GM18861 (cell line): ENCODE measurements at regions not wholly inside any gene's neighbourhood (a gene's known extent, or its start where the extent isn't known, plus 50 kb on each side); places are given as distances from the start of the nearest gene placed in this dataset.

Source experiments
- ATAC-seq: cut with Tn5 transposase; IDR thresholded peaks from one replicate; pipeline ENCODE4 v1.9.1; 2021; ENCODE audit not compliant: unreplicated experiment

GRCh38 chr12:24071842-24072241 is 122.4 kb upstream of the SOX5 start:
- ATAC-seq = no peak

- ATAC-seq = no peak
These were observed 120.3 kb upstream of the SOX5 start for GRCh38 chr12:24069532-24070395.

GRCh38 chr12:24066865-24067264 is 117.4 kb upstream of the SOX5 start:
- no peak for ATAC-seq

DNA sequence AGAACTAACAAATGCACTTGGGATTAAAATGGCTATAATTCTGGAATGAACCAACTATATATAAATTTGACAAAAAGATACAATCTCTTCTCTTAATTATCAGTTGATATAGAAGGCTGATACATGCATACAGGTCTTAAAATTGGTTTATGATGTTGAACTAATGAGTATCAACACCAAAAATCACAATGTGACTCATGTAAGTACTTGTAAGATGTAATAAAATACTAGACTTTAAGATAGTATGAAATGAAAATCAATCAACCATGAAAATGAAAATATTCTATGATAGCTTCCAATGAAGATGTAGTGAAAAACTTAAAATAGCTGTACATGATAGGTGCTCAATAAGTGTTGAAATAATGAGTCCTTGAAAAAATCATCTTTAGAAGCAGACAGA is 116.6 kb upstream of the SOX5 start:
- ATAC-seq = no peak

DNA sequence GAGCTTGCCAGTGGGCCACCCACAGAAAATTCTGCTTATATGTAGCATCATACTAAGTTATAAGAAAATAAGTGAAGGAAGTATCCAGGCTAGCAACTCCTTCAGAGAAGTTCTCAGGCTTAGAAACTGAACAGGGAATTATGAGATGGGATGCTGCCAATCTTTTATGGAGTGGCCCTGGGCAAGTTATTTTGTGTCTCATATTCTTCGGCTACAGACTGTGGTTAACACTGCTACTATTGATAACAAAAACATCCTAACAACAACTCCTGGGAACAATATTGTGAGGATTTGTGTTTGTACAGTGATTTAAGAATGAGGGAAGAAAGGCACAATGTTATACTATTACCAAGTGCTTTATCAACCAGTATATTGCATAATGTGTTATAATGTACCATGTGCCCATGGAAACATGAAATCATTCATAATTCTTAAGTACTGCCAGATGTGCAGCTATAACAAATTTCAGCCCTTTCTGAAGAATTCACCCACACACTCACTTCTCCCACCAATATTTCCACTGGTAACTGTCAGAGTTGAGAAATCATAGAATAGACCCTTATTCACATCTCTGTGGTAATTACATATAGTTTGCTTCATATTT is 113.3 kb upstream of the SOX5 start:
- ATAC-seq = no peak

- ATAC-seq = no peak
These were observed 110.6 kb upstream of the SOX5 start for GRCh38 chr12:24060089-24060488.

DNA sequence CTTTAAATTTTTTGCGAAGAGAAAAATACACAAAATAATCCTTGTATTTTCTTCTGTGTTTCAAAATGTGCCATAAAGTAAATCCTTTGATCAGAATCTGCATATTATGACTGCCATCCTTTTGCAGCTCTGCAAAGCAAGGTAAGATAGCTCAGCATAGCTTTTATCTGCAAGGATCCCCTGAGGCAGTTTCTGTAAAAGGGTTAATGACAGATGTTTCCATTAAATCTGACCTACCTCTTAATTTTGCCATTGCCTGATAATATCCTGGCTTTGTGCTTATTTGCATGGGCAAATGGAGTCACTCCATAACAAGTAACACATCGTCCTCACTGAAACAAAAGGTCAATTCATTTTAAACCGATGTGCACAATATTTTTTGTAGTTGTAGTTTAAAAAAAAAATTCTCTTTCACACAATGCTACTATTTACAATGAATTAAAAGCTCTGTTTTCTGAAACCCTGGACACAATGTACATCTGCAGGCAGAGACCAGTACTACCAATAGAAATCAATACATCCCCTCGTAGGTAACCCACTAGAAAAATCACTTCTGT is 108.5 kb upstream of the SOX5 start:
- ATAC-seq = no peak

GRCh38 chr12:24055747-24056146 is 106.3 kb upstream of the SOX5 start:
- no peak for ATAC-seq

DNA sequence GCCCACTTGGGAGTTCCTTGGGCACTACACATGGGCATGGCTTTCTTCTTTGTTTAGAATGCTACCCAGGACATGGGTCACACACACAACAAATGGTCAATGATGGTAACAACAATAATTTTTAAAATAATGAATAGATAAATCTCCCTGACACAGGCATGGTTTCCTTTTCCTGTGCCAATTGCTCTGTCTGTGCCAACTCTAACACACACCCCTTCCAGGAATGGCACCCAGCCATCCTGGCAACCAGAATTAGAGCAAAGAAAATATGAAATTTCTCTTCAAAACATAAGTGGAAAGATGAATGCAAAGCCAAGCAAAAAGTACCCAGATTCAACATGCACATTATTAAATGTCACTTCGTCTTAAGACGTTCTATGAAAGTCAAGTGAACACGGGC is 104.9 kb upstream of the SOX5 start:
- no peak for ATAC-seq

DNA sequence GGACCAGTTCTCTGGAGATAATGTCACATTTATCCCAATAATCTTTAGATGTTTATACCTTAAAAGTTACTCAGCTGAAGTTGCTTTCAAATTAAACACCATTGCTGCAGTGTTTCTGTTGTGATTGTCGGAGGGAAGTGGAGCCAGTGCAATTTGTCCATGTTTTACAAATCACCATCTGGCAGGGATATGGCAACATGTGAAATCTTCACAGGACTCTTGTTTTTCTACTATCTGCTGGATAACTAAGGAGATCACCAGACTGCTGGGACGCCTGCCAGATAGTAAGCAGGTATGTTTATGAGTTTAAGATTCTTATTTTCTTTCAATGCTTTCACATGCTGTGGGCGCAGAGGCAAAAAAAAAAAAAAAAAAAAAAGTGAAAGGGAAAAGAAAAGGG is 100.3 kb upstream of the SOX5 start:
- no peak for ATAC-seq

GRCh38 chr12:24049101-24049500 is 99.6 kb upstream of the SOX5 start:
- no peak for ATAC-seq

GRCh38 chr12:24048446-24048845 is 99.0 kb upstream of the SOX5 start:
- no peak for ATAC-seq

DNA sequence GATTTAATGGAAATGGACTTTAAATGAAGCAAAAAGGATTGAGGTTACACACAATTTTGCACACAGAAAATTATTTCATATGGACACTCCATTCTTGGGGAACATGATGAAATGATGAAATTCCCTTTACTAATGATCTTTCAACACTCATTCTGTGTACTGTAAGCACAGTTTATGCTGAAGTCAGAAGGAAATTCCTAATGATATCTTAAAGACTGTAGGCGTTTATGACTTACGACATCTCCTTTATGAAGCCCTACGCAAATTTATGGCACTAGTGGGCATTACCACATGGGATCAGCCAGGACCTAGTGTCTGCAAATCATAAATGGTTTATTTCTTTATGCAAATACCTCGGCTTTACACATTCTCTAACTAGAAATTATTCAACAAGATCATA is 97.9 kb upstream of the SOX5 start:
- no peak for ATAC-seq

DNA sequence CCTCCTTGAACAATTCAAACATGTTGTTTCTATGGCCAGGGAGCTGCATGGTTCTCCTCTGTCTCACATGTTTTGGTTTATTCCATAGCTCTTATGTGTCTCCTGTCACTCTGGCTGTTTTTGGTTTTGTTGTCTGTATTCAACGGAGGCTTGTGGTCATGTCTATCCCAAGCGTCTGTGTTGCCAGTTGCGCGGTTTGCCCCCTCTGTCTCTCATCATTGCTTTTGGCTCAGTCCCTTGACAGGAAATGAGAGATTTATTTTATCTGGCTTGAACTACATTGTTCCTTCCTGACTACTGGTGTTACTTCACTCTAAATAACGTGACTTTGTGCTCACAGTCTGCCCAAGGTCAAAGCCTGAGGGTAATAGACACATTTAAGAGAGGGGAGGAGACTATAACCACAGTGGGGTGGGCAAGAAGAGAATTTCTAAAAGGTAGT is 96.4 kb upstream of the SOX5 start:
- no peak for ATAC-seq

GRCh38 chr12:24044941-24045703 is 95.7 kb upstream of the SOX5 start:
- no peak for ATAC-seq

GRCh38 chr12:24042651-24043050 is 93.2 kb upstream of the SOX5 start:
- ATAC-seq = no peak

DNA sequence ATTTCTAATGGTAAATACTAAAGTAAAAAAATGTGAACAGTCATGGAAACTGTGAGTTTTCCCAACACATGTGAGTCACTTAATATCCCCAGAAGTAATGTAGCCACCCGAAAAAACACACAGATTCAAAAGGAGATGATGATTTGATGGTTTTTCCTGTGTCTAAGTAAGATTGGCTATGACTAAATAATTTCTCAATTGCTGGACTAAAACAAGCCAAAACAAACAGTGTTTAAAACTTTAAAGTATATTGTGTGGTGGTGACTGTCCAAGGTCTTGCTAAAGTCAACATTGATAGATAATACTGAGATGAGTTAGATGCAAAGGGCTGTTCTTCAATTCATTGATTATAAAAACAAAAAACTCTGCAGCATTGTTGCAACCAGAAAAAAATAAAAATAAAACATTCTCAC is 89.6 kb upstream of the SOX5 start:
- ATAC-seq = no peak

DNA sequence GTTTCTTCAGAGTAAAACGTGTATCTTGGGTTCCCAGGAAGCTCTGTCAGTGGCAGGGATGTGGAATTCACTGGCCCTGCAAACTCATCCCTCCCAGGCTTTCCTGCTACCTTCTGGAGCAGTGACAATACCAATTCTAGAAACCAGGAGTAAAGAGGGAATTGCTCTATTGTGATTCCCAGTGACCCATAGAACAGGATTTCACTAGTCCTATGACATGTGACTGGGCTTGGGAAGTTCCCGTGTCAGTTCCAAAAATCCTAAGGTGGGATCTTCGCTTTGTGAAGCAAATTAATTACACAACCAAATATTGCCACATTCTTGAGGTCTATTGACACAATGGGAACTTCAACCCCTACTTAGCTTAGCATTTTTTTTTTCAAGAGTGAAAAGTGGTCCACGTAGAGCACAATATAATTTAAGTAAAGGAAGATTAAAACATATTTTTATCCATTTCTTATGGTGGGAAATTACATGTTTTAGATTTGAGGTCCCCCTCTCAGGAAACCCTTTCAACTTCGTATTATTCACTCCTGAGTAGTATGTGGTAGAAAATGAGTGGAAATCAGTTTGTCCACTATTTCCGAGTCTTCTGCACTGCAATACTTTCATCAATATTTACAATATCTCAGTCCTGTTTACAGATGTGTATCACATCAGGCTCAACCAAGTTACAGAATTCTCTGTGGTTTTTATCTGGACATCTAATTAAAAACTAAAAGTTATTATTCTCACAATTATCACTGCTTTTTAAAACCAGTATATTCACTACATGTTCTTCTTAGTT is 88.9 kb upstream of the SOX5 start:
- no peak for ATAC-seq

GRCh38 chr12:24036438-24037216 is 87.2 kb upstream of the SOX5 start:
- ATAC-seq = no peak

GRCh38 chr12:24034894-24035293 is 85.4 kb upstream of the SOX5 start:
- ATAC-seq = no peak
